22Rv1 (cell line): ENCODE measurements at regions not wholly inside any gene's neighbourhood (a gene's known extent, or its start where the extent isn't known, plus 50 kb on each side); places are given as distances from the start of the nearest gene placed in this dataset.
"Not testable (repeated sequence)": the region's sequence is repeated elsewhere in the genome, so short reads cannot be mapped to it uniquely, and the experiment has no call there.

ENCODE experiments used
- H3K27ac ChIP-seq: fragments of 450-650 bp; 2 replicates; pipeline ENCODE4 v1.5.1; 2017
- CTCF ChIP-seq: fragments of 450-650 bp; IDR thresholded peaks from 2 replicates; pipeline ENCODE4 v1.5.1; 2017; ENCODE audit warnings: mild to moderate bottlenecking
- ZFX ChIP-seq: fragments of 450-650 bp; IDR thresholded peaks from 2 replicates; pipeline ENCODE4 v1.6.1; 2017; ENCODE audit warnings: antibody characterized with exemption, borderline replicate concordance

GRCh38 chr4:60989141-60989540, 211.0 kb upstream of the ADGRL3 start:
- H3K27ac ChIP-seq: no peak overlapping the region
- no peak for TF ChIP-seq ZFX
- TF ChIP-seq CTCF: no peak

- TF ChIP-seq CTCF (no peak), ZFX (no peak)
- H3K27ac ChIP-seq: no peak overlapping the region
These were observed 208.1 kb upstream of the ADGRL3 start for GRCh38 chr4:60992037-60992436.

- TF ChIP-seq ZFX (no peak), CTCF (no peak)
- no peak overlapping the region for H3K27ac ChIP-seq
These were observed 196.8 kb upstream of the ADGRL3 start for GRCh38 chr4:61003301-61003700.

- no peak overlapping the region for H3K27ac ChIP-seq
- TF ChIP-seq CTCF (no peak), ZFX (no peak)
These were observed 195.4 kb upstream of the ADGRL3 start for GRCh38 chr4:61004651-61005170.

- TF ChIP-seq ZFX: no peak
- TF ChIP-seq CTCF: no peak
These were observed 189.1 kb upstream of the ADGRL3 start for GRCh38 chr4:61011051-61011450.

GRCh38 chr4:61011936-61012335, 188.2 kb upstream of the ADGRL3 start:
- not testable (repeated sequence) for H3K27ac ChIP-seq

More at GRCh38 chr4:61011051-61011450, 189.1 kb upstream of the ADGRL3 start:
- H3K27ac ChIP-seq: no peak overlapping the region

GRCh38 chr4:61024610-61025009, 175.5 kb upstream of the ADGRL3 start:
- TF ChIP-seq ZFX (no peak), CTCF (no peak)
- H3K27ac ChIP-seq: no peak overlapping the region

- no peak overlapping the region for H3K27ac ChIP-seq
- TF ChIP-seq CTCF (no peak), ZFX (no peak)
These were observed 172.2 kb upstream of the ADGRL3 start for GRCh38 chr4:61027939-61028338.
